DND-41 (cell line): ENCODE measurements at regions not wholly inside any gene's neighbourhood (a gene's known extent, or its start where the extent isn't known, plus 50 kb on each side); places are given as distances from the start of the nearest gene placed in this dataset.

Source experiments
- EZH2 ChIP-seq: IDR thresholded peaks from 3 replicates; pipeline ENCODE4 v1.6.1; 2012; ENCODE audit warnings: borderline replicate concordance, low read depth, mild to moderate bottlenecking, moderate library complexity, low read length, inconsistent platforms; ENCODE audit not compliant: severe bottlenecking
- TF ChIP-seq, protein P1 (sequence below): IDR thresholded peaks from 2 replicates; pipeline ENCODE4 v1.5.1; 2012; ENCODE audit warnings: borderline replicate concordance, low read length, moderate library complexity, mild to moderate bottlenecking; ENCODE audit not compliant: poor library complexity, severe bottlenecking; ENCODE audit errors: extremely low read depth

GRCh38 chr14:25381498-25381897 lies 331.6 kb upstream of the STXBP6 start:
- TF ChIP-seq, protein P1, sequence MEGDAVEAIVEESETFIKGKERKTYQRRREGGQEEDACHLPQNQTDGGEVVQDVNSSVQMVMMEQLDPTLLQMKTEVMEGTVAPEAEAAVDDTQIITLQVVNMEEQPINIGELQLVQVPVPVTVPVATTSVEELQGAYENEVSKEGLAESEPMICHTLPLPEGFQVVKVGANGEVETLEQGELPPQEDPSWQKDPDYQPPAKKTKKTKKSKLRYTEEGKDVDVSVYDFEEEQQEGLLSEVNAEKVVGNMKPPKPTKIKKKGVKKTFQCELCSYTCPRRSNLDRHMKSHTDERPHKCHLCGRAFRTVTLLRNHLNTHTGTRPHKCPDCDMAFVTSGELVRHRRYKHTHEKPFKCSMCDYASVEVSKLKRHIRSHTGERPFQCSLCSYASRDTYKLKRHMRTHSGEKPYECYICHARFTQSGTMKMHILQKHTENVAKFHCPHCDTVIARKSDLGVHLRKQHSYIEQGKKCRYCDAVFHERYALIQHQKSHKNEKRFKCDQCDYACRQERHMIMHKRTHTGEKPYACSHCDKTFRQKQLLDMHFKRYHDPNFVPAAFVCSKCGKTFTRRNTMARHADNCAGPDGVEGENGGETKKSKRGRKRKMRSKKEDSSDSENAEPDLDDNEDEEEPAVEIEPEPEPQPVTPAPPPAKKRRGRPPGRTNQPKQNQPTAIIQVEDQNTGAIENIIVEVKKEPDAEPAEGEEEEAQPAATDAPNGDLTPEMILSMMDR: peak; percentile 55
- TF ChIP-seq EZH2: no peak
